Islet precursor cell (in vitro differentiated cells): ENCODE measurements at regions not wholly inside any gene's neighbourhood (a gene's known extent, or its start where the extent isn't known, plus 50 kb on each side); places are given as distances from the start of the nearest gene placed in this dataset.
A peak's percentile ranks its signal among the peaks of the same experiment; 100 is the strongest.
"Not testable (repeated sequence)": the region's sequence is repeated elsewhere in the genome, so short reads cannot be mapped to it uniquely, and the experiment has no call there.

Experiments used
- DNase-seq: peaks from one replicate; pipeline ENCODE4 v3.0.0-alpha.2; 2018

DNA sequence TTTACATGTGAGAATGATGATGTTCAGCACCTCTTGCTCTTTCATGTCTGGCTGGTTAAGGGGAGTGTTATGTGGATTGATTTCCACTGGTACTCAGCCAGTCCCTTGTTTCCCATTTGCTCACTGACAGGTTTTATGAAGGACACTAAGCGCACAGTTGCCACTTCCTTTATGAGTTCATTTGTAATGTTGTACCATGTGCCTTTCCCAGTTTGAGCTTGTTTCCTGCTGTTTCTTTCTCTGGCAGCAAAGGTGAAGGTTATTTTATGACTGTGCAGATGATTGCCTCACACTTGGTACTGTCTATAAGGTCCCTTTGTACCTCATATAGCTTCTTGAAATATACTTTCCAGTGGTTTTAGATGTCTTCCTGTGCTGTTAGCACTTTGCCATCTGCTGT is 1700.5 kb upstream of the TMEFF2 start:
- DNase-seq = no peak

DNA sequence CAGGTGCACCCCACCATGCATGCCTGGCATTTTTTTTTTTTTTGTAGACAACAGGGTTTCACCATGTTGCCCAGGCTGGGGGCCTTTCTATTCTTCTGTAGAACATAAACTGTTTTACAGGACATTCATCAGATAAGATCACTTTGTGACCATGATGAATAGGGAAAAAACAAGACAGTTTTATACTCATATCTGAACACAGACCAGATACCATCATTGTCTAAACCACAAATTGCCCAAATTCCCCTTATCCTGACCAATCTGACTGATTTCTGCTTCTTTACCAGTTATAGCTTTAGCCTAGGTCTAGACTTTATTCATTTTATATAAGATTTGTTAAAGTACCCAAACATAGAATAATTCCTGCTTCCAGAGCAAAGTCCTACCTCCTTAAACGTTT is 1699.3 kb upstream of the TMEFF2 start:
- DNase-seq = no peak

DNA sequence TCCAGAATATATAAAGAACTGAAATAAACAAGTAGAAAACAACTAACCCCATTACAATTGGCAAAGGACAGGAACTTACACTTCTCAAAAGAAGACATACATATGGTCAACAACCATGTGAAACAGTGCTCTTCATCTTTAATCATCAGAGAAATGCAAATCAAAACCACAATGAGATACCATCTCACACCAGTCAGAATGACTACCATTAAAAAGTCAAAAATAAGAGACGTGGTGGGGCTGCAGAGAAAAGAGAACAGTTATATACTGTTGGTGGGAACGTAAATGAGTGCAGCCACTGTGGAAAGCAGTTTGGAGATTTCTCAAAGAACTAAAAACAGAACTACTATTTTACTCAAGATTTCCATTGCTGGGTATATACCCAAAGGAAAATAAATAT is 1696.3 kb upstream of the TMEFF2 start:
- DNase-seq = no peak

DNA sequence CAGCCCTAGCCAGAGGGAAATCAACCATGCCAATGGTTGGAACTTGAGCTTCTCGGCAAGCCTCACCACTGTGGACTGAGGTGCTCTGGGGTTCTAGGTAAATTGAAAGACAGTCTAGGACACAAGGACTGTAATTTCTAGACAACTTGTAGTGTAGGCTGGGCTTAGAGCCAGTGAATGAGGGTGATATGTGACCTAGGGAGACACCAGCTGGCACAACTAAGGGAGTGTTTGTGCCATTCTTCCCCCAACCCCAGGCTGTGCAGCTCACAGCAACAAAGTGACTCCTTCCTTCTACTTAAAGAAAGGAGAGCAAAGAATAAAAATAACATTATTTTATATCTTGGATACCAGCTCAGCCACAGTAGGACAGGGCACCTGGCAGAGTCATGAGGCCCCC is 1690.7 kb upstream of the TMEFF2 start:
- DNase-seq = no peak

DNA sequence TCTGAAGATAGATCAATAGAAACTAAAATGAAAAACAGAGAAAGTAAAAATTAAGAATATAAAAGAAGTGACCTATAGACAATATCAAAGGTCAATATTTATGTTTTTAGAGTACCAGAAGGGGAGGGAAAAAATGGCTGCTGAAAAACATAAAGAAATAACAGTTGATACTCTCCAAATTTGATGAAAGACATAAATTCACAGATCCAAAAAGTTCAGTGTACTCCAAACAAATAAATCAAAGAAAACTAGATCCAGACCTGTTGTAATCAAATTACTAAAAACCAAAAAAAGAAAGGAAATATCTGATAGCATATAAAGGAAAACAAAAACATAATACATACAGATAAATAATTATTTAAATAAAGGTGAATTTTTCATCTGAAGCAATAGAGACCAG is 1689.1 kb upstream of the TMEFF2 start:
- no peak for DNase-seq

DNA sequence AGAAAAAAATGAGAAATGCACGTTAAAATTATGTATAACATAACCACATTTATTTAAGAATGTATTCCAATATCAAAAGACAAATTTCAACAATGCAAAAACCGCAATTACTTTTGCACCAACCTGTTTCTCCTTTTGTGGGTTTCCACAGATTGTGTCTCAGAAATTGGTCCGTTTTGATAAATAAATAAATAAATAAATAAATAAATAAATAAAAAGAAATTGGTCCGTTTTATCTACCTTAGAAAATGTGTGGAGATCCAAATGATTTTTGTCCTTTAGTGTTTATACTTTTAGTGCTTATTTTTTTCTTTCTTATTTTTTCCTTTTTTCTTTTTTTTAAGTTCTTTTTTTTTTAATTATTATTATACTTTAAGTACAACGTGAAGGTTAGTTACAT is 1682.2 kb upstream of the TMEFF2 start:
- DNase-seq = no peak

DNA sequence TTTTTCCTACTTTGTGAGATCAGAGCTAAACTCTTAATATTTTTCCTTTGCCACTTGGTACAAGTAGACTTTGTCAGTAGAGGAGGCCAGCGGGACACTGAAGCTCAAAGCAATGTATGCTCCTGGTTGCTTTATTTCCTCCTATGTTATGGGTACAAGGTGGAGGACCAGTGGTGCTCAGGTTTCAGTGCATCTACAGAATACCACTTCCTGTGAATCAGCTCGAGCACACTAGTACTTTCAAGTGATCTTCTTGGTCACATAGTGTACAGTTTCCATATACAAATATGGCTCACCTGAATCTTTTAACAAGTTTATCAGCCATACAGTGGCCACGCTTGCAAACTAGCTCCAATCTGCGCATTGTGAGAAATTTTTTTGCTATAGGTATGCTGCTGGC is 1674.8 kb upstream of the TMEFF2 start:
- no peak for DNase-seq

DNA sequence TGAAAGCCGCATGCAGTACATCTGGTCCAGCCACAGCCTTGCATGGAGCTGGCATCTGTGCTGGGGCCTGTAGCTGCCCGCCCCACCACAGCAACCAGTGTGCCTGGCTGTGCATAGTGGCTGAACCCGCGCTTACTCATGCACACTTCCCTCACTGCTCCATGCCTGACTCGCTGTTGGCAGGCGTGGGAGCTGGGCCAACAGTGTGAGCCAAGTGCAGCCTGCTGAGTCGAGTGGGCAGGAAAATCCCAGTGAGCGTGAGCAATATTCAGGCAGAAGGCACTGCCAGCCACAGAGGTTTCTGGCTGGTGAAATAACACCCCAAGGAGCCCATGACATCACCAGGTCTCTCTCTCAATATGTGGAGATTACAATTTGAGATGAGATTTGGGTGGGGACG is 1674.1 kb upstream of the TMEFF2 start:
- no peak for DNase-seq

DNA sequence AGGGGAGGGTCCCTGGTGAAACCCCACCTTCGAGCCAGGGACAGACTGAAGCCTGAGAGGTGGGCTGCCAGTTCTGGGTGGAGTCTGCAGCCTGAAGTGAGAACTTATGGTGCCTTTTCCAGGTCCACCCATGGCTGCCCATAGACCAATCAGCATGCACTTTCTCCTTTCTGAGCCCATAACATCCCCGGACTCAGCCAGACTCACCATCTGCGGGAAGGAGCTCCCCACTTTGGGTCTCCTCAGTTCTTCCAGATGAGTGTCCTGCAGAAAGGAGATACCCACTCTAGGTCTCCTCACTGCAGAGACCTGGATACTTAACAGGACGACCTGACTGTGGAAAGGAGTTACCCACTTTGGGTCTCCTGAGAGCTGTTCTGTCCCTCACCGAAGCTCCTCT is 1673.4 kb upstream of the TMEFF2 start:
- DNase-seq = no peak

DNA sequence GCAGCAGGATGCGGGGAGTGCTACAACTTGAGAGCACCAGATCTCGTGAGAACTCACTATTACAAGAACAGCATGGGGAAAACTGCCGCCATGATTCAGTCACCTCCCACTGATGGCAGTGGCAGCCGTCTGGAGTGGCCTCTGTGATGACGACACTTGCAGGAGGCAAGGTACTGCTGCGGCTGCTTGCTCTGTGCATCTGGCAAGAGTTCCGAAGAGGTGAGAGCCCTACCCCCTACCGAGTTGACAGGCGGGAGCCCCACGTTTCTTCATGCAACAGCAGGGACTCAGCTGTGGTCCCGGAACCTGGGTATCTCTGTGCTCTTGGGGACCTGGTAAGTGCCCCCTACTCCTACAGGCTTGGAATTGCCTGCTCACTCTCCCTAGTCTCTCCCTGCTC is 1672.7 kb upstream of the TMEFF2 start:
- no peak for DNase-seq

DNA sequence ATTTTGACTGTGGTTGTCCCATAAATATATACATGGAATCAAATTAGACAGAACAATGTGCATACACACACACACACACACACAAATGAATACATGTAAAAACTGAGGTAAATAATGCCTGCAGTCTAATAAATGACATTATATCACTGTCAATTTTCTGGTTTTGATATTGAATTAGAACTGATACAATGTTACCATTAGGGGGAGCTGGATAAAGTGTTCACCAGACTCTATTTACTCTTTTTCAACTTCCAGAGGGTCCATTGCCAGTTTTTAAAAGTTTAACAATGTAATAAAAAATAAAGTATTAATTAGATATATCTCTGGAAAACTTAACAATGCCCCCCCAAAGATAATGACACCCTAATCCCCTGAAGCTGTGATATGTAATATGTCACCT is 1666.8 kb upstream of the TMEFF2 start:
- DNase-seq = no peak

DNA sequence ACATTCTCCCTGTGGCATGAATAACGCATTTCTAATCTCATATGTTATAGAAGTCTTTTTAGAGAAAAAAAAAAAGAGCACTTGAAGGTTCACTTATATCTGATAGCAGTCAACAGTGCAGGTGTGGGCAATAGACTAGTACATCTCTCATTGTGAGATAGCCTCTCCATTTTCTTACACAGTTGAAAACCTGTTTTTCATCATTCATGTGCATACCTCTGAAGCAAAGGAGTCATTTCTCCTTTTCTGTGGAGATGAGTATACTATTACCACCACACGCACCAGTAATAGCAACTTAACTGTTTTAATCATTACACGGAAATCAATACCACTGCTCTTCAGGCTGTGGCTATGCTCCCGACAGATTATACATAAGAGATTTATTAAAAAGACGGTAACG is 1653.3 kb upstream of the TMEFF2 start:
- no peak for DNase-seq

DNA sequence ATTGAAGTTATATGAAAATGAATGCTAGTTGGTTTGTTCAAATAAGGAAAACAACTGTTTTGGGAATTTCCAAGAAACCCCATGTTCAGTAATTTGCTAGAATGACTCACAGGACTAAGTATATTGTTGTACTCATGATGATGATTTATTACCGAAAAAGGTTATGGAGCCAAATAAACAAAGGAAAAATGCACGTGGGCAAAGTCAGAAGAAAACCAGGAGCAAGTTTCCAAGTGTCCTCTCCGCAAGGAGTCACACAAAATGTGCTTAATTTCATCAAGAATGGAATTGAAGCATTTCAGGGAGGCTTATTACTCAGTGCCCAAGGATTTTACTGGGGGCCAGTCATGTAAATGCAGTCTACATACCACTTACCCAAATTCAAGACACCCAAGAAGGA is 1652.4 kb upstream of the TMEFF2 start:
- no peak for DNase-seq

DNA sequence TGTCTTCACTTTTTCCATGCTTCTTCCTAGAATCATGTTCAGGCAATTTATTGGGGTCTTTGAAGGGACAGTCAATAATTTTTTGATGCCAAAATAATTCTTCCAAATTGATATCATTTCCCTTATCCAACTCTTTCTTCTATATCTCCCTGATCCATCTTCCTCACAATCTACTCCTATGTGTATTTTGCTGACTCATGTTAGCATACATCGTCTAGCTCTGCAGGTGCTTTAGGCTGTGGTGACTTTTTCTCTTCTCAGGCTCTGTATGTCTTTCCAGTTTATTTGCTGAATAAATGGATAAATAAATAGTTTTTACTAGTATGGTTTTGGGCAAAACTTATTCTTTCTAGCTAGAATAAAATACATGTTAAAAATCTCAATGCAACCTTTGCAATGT is 1650.9 kb upstream of the TMEFF2 start:
- DNase-seq = no peak

DNA sequence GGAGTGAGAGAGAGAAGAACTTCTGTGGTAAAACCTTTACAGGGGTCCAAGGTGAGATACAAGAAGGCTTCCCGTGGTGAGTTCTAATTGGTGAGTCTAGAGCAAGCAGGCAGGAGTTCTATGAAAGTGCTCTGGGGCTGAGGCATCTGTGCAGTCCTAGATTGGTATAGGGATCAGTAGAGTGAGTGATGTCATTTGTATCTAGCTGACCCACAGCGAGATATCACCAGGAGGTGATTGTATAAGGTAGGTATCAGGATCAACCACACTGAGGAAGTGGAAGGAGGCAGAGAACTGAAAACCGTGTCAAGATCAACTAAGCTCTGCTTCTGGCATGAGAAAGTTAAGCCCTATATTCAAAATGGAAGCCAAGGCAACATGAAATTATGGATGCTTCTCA is 1648.9 kb upstream of the TMEFF2 start:
- DNase-seq = no peak

DNA sequence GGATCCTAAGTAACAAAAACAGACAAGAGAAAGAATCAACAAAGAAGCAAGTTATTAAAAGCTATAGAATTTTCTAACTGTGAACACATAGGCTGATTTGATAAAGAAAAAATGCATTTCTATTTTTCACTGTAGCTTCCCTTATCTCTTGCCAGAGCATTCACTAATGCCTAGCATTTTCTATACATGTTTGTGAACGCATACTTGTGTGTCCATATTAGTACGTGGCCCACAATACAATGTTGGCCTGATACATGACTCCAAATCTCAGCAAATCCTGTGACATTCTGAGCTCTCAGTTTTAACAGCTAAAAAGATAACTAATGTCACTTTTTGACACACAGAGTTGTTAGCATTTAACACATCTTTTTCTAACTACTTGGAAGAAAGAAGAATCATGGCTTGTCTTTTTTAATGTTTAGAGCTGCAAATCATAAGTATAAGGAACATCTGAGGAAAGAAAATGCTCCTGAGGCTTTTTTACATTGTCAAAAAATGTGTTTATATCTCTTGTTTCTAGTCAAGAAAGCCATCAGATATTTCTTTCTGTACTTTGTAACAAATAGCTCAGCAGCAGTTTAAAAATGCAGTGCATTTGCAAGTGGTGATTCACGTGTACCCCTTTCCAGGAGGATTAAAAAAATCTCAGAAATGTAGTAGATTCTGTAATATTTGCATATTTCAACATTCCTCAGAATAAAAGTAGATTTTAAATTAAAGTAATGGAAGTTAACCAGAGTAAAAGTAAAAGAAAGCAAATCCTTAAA is 1646.8 kb upstream of the TMEFF2 start:
- DNase-seq = no peak

DNA sequence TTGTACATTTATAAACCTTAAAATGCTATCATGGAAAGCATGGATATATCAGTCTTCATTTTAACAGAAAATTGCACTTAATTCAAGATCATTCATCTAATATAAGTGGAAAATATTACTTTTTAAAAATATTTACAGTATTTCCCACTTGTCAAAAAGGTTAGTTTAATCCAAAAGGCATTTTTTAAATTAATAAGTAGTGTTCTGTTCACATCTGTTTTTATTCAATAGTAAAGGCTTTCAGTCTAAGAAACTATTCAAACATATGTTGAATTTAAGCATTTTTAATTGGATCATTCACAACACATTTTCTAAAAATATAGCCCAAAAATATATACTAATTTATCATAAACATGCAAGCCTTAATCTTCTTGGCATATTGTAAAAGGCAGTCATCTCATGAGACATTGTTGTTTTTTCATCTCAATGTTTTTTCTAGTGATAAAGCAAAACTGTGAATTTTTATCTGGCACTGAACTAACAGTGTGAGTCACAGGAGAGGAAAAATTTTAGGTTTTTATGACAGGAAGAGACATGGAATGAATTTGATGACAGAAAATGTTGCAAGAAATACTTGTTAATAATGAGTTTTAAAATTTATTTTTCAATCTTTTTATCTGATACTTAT is 1642.5 kb upstream of the TMEFF2 start:
- DNase-seq = no peak

DNA sequence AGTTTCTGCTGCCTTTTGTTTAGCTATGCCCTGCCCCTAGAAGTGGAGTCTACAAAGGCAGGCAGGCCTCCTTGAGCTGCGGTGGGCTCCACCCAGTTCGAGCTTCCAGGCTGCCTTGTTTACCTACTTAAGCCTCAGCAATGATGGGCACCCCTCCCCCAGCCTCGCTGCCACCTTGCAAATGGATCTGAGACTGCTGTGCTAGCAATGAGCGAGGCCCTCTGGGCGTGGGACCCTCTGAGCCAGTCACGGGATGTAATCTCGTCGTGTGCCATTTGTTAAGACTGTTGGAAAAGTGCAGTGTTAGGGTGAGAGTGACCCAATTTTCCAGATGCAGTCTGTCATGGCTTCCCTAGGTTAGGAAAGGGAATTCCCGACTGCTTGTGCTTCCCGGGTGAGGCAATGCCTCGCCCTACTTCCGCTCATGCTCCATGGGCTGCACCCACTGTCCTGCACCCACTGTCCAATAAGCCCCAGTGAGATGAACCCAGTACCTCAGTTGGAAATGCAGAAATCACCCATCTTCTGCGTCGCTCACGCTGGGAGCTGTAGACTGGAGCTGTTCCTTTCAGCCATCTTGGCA is 1641.8 kb upstream of the TMEFF2 start:
- not testable (repeated sequence) for DNase-seq

DNA sequence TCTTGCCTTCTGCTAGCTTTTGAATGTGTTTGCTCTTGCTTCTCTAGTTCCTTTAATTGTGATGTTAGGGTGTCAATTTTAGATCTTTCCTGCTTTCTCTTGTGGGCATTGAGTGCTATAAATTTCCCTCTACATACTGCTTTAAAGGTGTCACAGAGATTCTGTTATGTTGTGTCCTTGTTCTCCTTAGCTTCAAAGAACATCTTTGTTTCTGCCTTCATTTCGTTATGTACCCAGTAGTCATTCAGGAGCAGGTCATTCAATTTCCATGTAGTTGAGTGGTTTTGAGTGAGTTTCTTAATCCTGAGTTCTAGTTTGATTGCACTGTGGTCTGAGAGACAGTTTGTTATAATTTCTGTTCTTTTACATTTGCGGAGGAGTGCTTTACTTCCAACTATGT is 1639.2 kb upstream of the TMEFF2 start:
- DNase-seq = not testable (repeated sequence)

DNA sequence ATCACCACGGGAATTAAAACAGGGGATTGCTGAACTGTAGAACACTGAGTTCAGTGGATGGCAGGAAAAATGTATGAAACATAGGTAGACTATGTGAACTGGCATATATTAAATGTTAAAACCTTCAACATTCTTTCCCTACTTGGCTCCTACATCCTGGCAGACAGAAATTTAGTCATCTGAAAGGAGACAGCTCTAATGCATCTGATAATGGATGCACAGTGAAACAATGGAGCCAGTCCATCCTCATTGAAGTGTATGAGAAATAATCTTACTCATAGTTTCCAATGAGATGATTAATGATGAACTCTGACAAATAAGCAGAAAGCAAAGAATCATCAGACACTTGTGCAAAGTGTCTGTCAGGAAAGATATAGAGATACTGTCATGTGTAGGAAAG is 1629.7 kb upstream of the TMEFF2 start:
- no peak for DNase-seq

DNA sequence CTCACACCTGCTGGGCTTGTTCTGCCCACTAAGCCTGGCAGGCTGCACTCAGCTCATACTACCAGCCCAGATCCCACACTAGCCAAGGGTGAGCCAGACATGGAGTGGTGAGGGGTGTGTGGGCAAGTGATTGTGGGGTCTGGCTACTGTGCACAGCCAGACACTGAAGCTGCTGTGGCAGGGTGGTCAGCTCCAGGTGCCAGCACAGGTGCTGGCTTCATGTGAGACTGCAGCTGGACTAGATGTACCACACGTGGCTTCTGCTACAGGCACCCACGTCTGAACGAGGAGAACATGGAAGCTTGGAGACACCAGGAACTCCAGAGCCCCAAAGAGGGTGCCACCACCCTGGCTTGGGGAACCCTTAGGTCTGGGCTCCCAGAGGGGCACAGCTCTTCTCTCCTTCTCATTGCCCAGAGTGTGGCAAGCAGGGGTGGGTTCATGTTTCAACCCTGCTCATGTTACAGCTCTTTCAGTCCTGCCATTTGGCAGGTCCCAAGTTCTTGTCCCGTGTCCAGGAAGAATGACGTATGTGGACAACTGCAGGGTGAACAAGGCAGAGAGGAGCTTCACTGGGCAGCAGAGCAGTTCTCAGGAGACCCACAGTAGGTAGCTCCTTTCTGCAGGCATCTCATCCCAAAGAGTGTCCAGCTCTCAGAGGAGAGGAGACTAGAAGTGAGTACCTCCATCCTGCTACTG is 1624.2 kb upstream of the TMEFF2 start:
- DNase-seq = peak; percentile 42

DNA sequence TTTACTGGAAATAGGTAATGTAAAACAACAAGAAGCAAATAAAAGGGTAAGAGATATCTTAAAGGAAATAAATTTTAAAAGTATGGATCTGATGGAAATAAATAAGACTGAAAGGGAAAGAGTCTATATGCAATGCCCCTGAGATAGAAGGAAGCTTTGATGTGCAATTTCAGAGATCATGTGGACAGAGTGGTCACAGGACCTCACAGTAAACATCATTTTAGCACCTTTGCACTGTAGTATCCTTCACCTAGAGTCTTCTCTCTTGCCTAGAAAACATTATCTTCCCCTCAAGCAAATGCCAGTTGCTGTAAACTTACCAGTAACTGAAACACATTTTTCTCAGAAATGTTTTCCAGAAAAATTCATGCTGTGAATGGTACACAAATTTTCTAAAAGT is 1621.3 kb upstream of the TMEFF2 start:
- DNase-seq = no peak

DNA sequence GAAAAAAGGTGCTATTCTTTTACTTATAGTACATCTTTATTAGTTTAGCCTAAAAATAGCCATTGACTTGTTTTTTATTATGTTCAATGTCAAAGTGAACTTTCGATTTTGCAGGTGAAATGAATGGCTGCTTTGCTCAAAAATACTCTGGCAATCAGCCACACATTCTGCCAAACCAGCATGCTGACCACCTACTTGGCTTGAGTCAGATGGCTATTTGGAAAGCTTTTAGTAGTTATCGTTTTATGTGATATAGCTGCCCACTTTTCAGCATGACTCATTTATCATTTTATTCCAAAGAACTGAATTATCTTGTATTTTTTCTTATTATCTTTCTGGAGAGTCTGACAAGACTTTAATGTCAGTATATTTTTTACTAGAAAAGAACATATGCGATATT is 1615.8 kb upstream of the TMEFF2 start:
- DNase-seq = no peak

DNA sequence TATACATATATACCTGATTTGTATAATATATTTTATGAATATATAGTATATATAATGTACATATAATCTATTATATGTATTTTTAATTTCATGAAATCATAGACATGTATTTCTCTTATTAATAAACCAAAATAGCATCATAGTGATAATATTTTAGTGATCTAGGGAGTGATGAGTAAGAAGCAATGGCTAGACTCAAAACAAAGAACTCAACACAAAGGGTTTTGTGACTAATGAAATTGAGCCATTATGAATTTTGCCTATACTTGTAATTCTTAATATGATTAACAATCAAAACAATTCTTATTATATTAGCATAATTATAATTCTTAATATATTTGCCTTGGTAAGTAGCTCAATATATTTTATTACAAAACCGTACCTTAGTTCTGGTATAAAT is 1614.1 kb upstream of the TMEFF2 start:
- DNase-seq = no peak
